Renal pelvis (tissue), 1 donor: ENCODE measurements at regions not wholly inside any gene's neighbourhood (a gene's known extent, or its start where the extent isn't known, plus 50 kb on each side); places are given as distances from the start of the nearest gene placed in this dataset.
"Not testable (repeated sequence)": the region's sequence is repeated elsewhere in the genome, so short reads cannot be mapped to it uniquely, and the experiment has no call there.

Source experiments
- DNase-seq: peaks from one replicate; pipeline ENCODE4 v3.0.0-alpha.2; 2013

GRCh38 chr1:104466068-104466467, 716.4 kb downstream of the AMY1C start:
- DNase-seq, result no peak

DNA sequence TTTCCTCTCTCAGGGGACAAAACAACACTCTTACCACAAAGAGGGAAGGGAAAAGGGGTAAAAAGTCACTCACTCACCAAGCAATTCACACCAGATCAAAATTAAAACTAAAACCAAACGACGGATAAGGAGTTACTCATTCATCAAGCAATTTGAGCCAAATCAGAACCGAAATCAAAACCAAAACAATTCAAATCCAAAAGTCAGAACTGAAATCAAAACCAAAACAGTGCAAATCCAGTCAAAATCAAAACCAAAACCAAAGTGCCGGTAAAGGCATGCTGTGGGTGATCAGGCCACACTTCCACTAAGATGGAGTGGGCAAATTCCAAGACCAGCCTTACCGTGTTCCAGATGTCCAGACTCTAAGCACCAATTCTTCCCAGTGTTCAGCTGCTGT, 717.9 kb downstream of the AMY1C start:
- DNase-seq, result no peak

DNA sequence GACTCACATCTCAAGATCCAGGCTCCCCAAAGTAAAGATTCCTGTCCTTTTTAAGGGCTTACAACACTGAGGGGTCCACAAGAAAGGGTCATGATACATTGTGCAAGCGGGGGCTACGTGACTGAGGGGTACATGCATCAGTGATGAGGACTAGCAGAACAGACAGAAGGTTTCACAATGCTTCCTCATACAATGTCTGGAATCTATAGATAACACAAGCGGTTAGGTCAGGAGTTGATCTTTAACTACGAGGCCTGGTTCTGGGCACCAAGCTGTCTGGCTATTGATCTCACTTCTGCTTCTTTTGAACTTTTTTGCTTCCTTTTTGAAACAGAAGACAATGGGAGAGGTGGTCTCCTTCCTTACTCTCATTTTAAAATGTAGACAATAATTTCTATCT, 718.6 kb downstream of the AMY1C start:
- no peak for DNase-seq

DNA sequence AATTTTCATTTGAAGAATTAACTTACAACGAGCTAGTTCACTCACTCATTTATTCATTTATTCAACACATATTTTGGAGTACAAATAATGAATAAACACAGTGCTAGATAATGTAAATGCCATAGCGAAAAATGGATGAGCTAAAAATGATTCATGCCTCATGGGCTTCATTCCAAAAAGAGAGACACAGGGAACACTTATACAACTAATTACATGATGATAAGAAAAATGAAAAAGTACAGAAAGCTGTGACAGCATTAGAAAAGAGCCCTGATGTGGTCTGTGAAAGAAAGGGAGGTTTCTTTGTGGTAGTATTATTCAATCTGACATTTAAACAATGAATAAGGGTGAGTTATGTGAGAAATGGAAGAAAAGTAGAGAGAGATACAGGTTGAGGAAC, 726.4 kb downstream of the AMY1C start:
- no peak for DNase-seq

DNA sequence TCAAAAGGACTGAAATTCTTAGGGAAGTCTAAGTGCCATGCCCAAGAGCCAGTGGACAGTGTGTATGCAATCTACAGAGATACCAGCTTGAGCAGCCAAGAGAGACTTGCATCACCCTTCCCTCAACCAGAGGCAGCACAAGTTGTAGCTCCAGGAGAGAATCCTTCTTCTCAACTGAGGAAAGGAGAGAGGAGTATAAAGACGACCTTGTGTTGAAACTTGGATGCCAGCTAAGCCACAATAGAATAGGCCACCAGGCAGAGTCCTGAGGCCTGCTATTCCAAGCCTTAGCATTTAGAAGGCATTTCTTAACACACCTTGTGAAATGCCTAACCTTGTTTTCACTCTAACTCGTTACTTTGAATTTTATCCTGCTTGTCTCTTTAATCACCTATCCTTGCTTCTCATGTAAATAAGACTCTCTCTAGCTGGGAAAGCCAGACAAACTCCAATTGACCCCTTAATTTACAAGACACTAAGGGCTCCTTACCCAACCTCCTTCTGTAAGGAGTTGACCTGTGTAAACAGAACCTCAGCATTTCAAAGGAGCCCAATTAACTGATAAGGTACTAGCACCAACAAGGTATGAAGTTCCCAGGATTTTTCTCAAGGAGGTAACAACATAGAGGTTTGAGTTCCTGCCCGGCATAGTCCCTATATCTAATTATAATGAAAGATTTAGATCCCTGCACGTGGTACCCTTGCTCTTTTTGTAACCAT, 738.8 kb downstream of the AMY1C start:
- DNase-seq, result no peak

- no peak for DNase-seq
Observed at GRCh38 chr1:104526158-104526795, 776.6 kb downstream of the AMY1C start.

DNA sequence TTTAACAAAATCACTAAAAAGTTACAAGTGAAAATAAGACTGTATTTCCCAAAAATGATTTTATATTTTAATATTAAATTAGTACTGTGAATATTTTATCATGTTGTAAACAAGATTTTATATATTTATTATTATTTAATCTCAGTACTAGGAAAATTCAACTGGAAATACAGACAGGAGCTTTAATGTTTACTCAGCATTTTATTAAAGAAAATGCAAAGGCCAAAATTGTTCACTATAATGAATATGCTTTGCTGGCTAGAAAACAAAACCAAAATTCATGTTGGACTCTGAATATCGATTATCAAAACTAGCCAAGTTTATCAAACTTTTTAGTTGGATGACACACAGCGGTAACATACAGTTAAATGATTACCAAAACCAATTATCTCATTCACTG, 782.3 kb downstream of the AMY1C start:
- no peak for DNase-seq

- DNase-seq, result no peak
Observed at GRCh38 chr1:104574620-104575019, 824.9 kb downstream of the AMY1C start.

GRCh38 chr1:104592926-104593325, 843.2 kb downstream of the AMY1C start:
- DNase-seq, result no peak

DNA sequence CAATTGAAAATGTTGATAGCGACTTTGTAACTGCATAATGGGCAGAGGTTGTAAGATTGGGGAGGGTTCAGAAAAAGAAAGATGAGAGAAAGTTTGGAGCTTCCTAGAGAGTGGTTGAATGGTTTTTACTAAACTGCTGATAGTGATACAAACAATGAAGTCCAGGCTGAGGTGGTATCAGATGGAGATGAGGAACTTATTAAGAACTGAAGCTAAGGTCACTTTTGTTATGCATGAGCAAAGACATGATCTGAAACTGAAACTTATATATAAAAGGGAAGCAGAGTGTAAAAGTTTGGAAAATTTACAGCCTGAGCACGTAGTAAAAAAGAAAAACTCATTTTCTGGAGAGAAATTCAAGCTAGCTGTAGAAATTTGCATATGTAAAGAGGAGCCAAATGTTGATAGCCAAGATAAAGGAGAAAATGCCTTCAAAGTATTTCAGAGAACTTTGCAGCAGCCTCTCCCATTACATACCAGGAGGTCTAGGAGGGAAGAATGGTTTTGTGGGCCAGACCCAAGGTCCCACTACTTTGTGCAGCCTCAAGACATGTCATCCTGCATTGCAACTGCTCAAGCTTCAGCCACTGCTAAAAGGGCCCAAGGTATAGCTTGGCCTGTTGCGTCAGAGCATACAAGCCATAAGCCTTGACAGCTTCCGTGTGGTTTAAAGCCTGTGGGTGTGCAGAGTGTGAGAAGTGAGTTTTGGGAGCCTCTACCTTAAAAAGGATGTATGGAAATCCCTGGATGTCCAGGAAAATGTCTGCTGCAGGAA, 843.9 kb downstream of the AMY1C start:
- DNase-seq, result no peak

DNA sequence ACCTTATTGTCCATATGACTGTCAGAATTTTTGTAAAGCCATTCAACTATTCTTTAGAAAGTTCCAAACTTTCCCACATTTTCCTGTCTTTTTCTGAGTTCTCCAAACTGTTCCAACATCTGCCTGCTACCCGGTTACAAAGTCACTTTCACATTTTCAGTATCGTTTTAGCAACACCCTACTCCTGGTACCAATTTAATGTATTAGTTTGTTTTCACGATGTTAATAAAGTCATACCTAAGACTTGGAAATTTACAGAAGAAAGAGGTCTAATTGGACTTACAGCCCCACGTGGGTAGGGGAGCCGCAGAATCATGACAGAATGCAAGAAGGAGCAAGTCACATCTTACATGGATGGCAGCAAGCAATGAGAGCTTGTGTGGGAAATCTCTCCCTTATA, 867.8 kb downstream of the AMY1C start:
- DNase-seq, result no peak

DNA sequence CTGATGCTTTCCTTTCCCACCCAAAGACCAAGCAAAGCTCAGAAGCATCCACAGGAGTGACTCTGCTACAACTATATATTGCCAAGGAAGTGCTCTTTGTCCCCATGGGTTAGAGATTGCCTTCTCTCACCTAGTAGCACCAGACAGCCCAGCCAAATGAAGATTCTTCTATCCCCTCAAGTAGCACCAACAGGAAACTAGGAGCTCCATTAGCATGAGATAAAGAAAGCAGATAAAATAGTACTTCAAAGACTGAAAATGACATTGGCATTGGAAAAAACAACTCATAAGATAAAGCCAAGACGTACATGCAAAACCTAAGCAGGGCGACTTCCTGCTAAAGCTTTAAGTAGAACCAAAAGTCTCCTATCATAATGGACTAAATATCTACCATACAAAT, 871.5 kb downstream of the AMY1C start:
- no peak for DNase-seq

DNA sequence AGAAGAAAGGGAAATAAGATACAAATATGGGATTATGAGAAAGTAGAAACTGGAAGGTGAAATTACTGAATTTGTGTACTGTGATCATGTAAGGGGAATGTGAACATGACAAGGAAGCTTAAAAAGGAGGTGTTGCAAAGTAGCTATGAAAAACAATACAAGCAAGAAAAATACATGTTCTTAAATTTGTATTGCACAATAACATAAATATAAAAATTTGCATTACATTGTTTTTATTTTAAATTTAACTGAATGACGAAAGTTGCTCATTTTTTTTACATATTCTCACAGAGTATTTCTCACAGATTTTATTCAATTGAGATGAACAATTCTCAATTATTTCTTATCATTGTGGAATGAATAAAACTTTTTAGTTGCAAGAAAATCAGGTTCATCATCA, 874.8 kb downstream of the AMY1C start:
- no peak for DNase-seq

- DNase-seq, result no peak
Observed at GRCh38 chr1:104629589-104629988, 879.9 kb downstream of the AMY1C start.

DNA sequence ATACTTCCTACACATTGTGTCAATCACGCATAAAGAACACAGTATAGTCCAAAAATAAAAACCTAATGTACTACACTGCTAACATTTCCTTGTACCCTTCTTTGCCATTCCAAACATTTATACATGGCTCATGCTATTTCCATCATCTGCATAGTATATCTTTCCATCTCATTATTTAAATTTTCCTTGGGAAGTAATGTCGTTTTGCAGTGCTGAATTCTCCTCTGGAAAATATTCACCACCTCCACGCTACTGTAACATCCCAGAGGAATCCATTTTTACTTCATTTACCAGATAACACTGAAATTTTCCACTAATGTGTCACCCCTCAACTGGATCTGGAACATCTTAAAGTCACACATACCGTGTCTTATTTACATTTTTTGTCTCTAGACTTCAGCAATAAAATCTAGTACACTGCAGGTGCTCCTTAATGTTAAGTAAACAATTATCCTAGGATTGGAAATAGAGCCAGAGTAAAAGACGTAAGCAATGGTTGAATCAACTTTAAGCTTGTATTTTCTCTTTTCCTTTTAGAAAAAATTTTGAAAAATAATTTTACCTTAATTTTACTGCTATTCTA, 881.0 kb downstream of the AMY1C start:
- DNase-seq, result no peak

DNA sequence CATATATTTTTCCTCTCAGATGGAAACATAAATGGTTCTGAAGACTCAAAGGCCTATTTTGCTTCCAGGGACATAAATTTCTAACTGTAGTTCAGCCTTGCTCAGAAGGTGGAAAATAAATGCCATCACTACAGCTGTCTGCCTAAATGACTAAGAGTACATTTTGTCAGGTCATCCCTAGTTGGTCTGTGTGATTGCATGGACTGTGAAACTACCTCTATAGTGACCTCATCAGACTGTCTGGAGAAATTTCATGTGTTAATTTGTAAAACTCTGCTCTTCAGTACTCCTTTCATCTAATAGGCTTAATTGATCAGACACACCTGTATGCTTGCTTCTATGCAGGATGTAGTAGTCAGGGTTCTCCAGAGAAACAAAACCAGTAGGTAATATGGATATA, 886.9 kb downstream of the AMY1C start:
- no peak for DNase-seq

GRCh38 chr1:104646233-104646632, 896.5 kb downstream of the AMY1C start:
- no peak for DNase-seq

- peak; percentile 7 for DNase-seq
Observed at GRCh38 chr1:104648269-104648691, 898.6 kb downstream of the AMY1C start.

DNA sequence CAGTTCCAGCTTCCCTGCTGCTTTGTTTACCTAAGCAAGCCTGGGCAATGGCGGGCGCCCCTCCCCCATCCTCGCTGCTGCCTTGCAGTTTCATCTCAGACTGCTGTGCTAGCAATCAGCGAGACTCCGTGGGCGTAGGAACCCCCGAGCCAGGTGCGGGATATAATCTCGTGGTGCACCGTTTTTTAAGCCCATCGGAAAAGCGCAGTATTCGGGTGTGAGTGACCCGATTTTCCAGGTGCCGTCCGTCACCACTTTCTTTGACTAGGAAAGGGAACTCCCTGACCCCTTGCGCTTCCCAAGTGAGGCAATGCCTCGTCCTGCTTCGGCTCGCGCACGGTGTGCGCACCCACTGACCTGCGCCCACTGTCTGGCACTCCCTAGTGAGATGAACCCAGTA, 914.7 kb downstream of the AMY1C start:
- not testable (repeated sequence) for DNase-seq

GRCh38 chr1:104665300-104665699, 915.6 kb downstream of the AMY1C start:
- no peak for DNase-seq

DNA sequence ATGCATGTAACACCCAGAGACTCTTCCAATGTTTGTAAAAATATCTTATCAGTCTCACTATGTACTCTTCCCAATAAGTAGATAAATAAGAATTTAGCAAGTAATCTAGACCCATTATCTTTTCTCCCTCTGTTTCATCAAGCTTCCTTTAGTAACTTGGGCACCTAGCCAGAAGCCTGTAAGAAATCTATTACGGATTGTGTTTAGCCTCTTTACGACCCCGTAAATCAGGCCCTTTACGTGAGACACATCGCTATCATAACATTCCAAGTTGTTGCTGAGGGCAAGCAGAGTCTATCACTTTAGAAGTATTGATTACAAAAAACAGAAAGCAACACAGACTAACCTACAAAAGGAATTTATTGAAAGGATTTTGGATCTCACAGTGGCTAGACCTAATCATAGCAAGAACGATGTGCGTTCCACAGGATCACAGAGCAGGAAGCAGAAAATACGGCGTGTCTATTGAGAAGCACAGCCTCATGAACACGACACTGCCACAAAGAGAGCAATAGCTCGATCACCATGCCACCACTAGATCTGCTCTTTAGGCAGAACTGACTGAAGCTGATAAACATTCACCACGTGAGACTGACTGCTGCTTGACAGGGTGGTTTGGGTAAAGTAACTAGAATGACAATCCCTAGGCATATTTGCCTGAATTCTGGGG, 922.1 kb downstream of the AMY1C start:
- DNase-seq, result peak; percentile 42

GRCh38 chr1:104699433-104699832, 949.7 kb downstream of the AMY1C start:
- DNase-seq, result no peak
